WTC11 (cell line): ENCODE measurements at regions not wholly inside any gene's neighbourhood (a gene's known extent, or its start where the extent isn't known, plus 50 kb on each side); places are given as distances from the start of the nearest gene placed in this dataset.

Source experiments
- ATAC-seq: fragments of 200-7000 bp; cut with Tn5 transposase; 2 replicates; pipeline ENCODE4 v1.10.0; 2021; ENCODE audit warnings: mild to moderate bottlenecking, moderate library complexity
- CTCF ChIA-PET: fragments of 300-600 bp; sonication (Branson Sonifier 250); formaldehyde crosslinking; loops from one replicate; lab custom pipeline; 2021; ENCODE audit warnings: antibody characterized with exemption; lab: Charles Lee
- POLR2A ChIA-PET: fragments of 350-600 bp; sonication (Branson Sonifier 250); formaldehyde crosslinking; loops from one replicate; lab custom pipeline; 2021; ENCODE audit warnings: antibody characterized with exemption; lab: Charles Lee
- DNase-seq: peaks from one replicate; pipeline ENCODE4 v3.0.0; 2021; ENCODE audit warnings: low spot score
- H3K27ac Mint-ChIP-seq: 2 replicates; pipeline ENCODE4 v1.8.0; 2021; ENCODE audit warnings: mixed read lengths
- H3K27me3 Mint-ChIP-seq: 2 replicates; pipeline ENCODE4 v1.8.0; 2021; ENCODE audit warnings: low read depth, mild to moderate bottlenecking, moderate library complexity, mixed read lengths
- H3K36me3 Mint-ChIP-seq: 2 replicates; pipeline ENCODE4 v1.8.0; 2021; ENCODE audit warnings: mixed read lengths
- H3K4me1 Mint-ChIP-seq: 2 replicates; pipeline ENCODE4 v1.8.0; 2022; ENCODE audit warnings: mixed read lengths
- H3K4me3 Mint-ChIP-seq: 2 replicates; pipeline ENCODE4 v1.8.0; 2021; ENCODE audit warnings: mild to moderate bottlenecking, moderate library complexity, mixed read lengths
- H3K9me3 Mint-ChIP-seq: 2 replicates; pipeline ENCODE4 v1.8.0; 2021; ENCODE audit warnings: mixed read lengths
- CBFB ChIP-seq: sonication (generic); formaldehyde crosslinking; IDR thresholded peaks from 2 replicates; pipeline ENCODE4 v1.8.1; 2022; ENCODE audit warnings: mild to moderate bottlenecking, low read depth, missing genetic modification reagents
- CDX4 ChIP-seq: fragments of 250-450 bp; sonication (Bioruptor Pico); IDR thresholded peaks from 2 replicates; pipeline ENCODE4 v1.9.0; 2021; ENCODE audit warnings: moderate library complexity, mild to moderate bottlenecking, inconsistent platforms, borderline replicate concordance
- FOXJ3 ChIP-seq: sonication (generic); formaldehyde crosslinking; IDR thresholded peaks from 2 replicates; pipeline ENCODE4 v1.9.0; 2021; ENCODE audit warnings: missing genetic modification reagents, mild to moderate bottlenecking, borderline replicate concordance
- JUN ChIP-seq: sonication (generic); formaldehyde crosslinking; IDR thresholded peaks from 2 replicates; pipeline ENCODE4 v1.8.0; 2023; ENCODE audit warnings: mild to moderate bottlenecking, missing genetic modification reagents
- MLX ChIP-seq: sonication (generic); formaldehyde crosslinking; IDR thresholded peaks from 2 replicates; pipeline ENCODE4 v1.8.1; 2023; ENCODE audit warnings: mild to moderate bottlenecking, missing genetic modification reagents, moderate library complexity
- NFYB ChIP-seq: sonication (generic); formaldehyde crosslinking; conservative IDR thresholded peaks from 2 replicates; pipeline ENCODE4 v1.8.0; 2022; ENCODE audit warnings: low read depth, missing genetic modification reagents
- NR1H2 ChIP-seq: sonication (generic); formaldehyde crosslinking; IDR thresholded peaks from 2 replicates; pipeline ENCODE4 v1.9.0; 2021; ENCODE audit warnings: mild to moderate bottlenecking, moderate library complexity, missing genetic modification reagents
- RORB ChIP-seq: fragments of 250-450 bp; sonication (Bioruptor Pico); IDR thresholded peaks from 2 replicates; pipeline ENCODE4 v1.9.0; 2021; ENCODE audit warnings: mild to moderate bottlenecking
- SMAD4 ChIP-seq: sonication (generic); formaldehyde crosslinking; IDR thresholded peaks from 2 replicates; pipeline ENCODE4 v1.8.0; 2022; ENCODE audit warnings: mild to moderate bottlenecking, missing genetic modification reagents
- SOX15 ChIP-seq: fragments of 250-450 bp; sonication (Bioruptor Pico); IDR thresholded peaks from 2 replicates; pipeline ENCODE4 v1.9.0; 2021; ENCODE audit warnings: mild to moderate bottlenecking
- SP1 ChIP-seq: sonication (generic); formaldehyde crosslinking; conservative IDR thresholded peaks from 2 replicates; pipeline ENCODE4 v1.8.1; 2022; ENCODE audit warnings: missing genetic modification reagents
- TCF7 ChIP-seq: sonication (generic); formaldehyde crosslinking; IDR thresholded peaks from 2 replicates; pipeline ENCODE4 v1.8.0; 2022; ENCODE audit warnings: mild to moderate bottlenecking, low read depth, missing genetic modification reagents, moderate library complexity
- ZNF396 ChIP-seq: fragments of 250-450 bp; sonication (Bioruptor Pico); IDR thresholded peaks from 2 replicates; pipeline ENCODE4 v1.8.0; 2021; ENCODE audit warnings: mild to moderate bottlenecking, moderate library complexity, borderline replicate concordance
- ZNF512 ChIP-seq: sonication (generic); formaldehyde crosslinking; IDR thresholded peaks from 2 replicates; pipeline ENCODE4 v1.8.1; 2022; ENCODE audit warnings: missing genetic modification reagents, borderline replicate concordance
- ZNF671 ChIP-seq: fragments of 250-450 bp; sonication (Bioruptor Pico); IDR thresholded peaks from 2 replicates; pipeline ENCODE4 v1.8.0; 2021; ENCODE audit warnings: mild to moderate bottlenecking
- TF ChIP-seq, protein P1 (sequence below): sonication (generic); formaldehyde crosslinking; IDR thresholded peaks from 2 replicates; pipeline ENCODE4 v1.8.0; 2022; ENCODE audit warnings: missing genetic modification reagents
- TF ChIP-seq, protein P2 (sequence below): sonication (generic); formaldehyde crosslinking; conservative IDR thresholded peaks from 2 replicates; pipeline ENCODE4 v1.8.1; 2022; ENCODE audit warnings: mild to moderate bottlenecking, missing genetic modification reagents
- TF ChIP-seq, protein P3 (sequence below): sonication (generic); formaldehyde crosslinking; IDR thresholded peaks from 2 replicates; pipeline ENCODE4 v1.8.0; 2023; ENCODE audit warnings: missing genetic modification reagents, mild to moderate bottlenecking, borderline replicate concordance
- TF ChIP-seq, protein P4 (sequence below): fragments of 250-450 bp; sonication (Bioruptor Pico); IDR thresholded peaks from 2 replicates; pipeline ENCODE4 v1.9.0; 2021; ENCODE audit warnings: mild to moderate bottlenecking

GRCh38 chr5:145360936-145361335 is 474.2 kb downstream of the PRELID2 start:
- no peak overlapping the region for H3K27ac Mint-ChIP-seq
- no peaks in the 10 kb centered on the region for H3K4me1 Mint-ChIP-seq
- ATAC-seq (no peak), DNase-seq (no peak)
- TF ChIP-seq ZNF512 (CRISPR knock-in tag): no peak
- no peak for TF ChIP-seq SP1 (CRISPR knock-in tag)
- TF ChIP-seq CDX4 (CRISPR knock-in tag): no peak
- TF ChIP-seq JUN: no peak
- TF ChIP-seq TCF7 (CRISPR knock-in tag): no peak
- TF ChIP-seq, protein P1, sequence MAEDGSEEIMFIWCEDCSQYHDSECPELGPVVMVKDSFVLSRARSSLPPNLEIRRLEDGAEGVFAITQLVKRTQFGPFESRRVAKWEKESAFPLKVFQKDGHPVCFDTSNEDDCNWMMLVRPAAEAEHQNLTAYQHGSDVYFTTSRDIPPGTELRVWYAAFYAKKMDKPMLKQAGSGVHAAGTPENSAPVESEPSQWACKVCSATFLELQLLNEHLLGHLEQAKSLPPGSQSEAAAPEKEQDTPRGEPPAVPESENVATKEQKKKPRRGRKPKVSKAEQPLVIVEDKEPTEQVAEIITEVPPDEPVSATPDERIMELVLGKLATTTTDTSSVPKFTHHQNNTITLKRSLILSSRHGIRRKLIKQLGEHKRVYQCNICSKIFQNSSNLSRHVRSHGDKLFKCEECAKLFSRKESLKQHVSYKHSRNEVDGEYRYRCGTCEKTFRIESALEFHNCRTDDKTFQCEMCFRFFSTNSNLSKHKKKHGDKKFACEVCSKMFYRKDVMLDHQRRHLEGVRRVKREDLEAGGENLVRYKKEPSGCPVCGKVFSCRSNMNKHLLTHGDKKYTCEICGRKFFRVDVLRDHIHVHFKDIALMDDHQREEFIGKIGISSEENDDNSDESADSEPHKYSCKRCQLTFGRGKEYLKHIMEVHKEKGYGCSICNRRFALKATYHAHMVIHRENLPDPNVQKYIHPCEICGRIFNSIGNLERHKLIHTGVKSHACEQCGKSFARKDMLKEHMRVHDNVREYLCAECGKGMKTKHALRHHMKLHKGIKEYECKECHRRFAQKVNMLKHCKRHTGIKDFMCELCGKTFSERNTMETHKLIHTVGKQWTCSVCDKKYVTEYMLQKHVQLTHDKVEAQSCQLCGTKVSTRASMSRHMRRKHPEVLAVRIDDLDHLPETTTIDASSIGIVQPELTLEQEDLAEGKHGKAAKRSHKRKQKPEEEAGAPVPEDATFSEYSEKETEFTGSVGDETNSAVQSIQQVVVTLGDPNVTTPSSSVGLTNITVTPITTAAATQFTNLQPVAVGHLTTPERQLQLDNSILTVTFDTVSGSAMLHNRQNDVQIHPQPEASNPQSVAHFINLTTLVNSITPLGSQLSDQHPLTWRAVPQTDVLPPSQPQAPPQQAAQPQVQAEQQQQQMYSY (CRISPR knock-in tag): no peak
- no peak for TF ChIP-seq RORB (CRISPR knock-in tag)
- TF ChIP-seq FOXJ3: no peak
- TF ChIP-seq ZNF671 (CRISPR knock-in tag): no peak
- no peak for TF ChIP-seq SOX15
- TF ChIP-seq NFYB (CRISPR knock-in tag): no peak
- TF ChIP-seq SMAD4: no peak
- TF ChIP-seq, protein P2, sequence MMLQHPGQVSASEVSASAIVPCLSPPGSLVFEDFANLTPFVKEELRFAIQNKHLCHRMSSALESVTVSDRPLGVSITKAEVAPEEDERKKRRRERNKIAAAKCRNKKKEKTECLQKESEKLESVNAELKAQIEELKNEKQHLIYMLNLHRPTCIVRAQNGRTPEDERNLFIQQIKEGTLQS (CRISPR knock-in tag): no peak
- no peak for TF ChIP-seq CBFB
- no peak for TF ChIP-seq MLX (CRISPR knock-in tag)
- TF ChIP-seq ZNF396: no peak
- no peak for TF ChIP-seq NR1H2 (CRISPR knock-in tag)
- TF ChIP-seq, protein P3, sequence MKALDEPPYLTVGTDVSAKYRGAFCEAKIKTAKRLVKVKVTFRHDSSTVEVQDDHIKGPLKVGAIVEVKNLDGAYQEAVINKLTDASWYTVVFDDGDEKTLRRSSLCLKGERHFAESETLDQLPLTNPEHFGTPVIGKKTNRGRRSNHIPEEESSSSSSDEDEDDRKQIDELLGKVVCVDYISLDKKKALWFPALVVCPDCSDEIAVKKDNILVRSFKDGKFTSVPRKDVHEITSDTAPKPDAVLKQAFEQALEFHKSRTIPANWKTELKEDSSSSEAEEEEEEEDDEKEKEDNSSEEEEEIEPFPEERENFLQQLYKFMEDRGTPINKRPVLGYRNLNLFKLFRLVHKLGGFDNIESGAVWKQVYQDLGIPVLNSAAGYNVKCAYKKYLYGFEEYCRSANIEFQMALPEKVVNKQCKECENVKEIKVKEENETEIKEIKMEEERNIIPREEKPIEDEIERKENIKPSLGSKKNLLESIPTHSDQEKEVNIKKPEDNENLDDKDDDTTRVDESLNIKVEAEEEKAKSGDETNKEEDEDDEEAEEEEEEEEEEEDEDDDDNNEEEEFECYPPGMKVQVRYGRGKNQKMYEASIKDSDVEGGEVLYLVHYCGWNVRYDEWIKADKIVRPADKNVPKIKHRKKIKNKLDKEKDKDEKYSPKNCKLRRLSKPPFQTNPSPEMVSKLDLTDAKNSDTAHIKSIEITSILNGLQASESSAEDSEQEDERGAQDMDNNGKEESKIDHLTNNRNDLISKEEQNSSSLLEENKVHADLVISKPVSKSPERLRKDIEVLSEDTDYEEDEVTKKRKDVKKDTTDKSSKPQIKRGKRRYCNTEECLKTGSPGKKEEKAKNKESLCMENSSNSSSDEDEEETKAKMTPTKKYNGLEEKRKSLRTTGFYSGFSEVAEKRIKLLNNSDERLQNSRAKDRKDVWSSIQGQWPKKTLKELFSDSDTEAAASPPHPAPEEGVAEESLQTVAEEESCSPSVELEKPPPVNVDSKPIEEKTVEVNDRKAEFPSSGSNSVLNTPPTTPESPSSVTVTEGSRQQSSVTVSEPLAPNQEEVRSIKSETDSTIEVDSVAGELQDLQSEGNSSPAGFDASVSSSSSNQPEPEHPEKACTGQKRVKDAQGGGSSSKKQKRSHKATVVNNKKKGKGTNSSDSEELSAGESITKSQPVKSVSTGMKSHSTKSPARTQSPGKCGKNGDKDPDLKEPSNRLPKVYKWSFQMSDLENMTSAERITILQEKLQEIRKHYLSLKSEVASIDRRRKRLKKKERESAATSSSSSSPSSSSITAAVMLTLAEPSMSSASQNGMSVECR: no peak
- TF ChIP-seq, protein P4, sequence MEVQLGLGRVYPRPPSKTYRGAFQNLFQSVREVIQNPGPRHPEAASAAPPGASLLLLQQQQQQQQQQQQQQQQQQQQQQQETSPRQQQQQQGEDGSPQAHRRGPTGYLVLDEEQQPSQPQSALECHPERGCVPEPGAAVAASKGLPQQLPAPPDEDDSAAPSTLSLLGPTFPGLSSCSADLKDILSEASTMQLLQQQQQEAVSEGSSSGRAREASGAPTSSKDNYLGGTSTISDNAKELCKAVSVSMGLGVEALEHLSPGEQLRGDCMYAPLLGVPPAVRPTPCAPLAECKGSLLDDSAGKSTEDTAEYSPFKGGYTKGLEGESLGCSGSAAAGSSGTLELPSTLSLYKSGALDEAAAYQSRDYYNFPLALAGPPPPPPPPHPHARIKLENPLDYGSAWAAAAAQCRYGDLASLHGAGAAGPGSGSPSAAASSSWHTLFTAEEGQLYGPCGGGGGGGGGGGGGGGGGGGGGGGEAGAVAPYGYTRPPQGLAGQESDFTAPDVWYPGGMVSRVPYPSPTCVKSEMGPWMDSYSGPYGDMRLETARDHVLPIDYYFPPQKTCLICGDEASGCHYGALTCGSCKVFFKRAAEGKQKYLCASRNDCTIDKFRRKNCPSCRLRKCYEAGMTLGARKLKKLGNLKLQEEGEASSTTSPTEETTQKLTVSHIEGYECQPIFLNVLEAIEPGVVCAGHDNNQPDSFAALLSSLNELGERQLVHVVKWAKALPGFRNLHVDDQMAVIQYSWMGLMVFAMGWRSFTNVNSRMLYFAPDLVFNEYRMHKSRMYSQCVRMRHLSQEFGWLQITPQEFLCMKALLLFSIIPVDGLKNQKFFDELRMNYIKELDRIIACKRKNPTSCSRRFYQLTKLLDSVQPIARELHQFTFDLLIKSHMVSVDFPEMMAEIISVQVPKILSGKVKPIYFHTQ: no peak
- no peaks in the 10 kb centered on the region for H3K27me3 Mint-ChIP-seq
- no peak overlapping the region for H3K4me3 Mint-ChIP-seq
- peaks cover 6% of the 10 kb centered on the region; the same call in 1 of the 2 replicates for H3K36me3 Mint-ChIP-seq
- POLR2A ChIA-PET: no interaction called here
- peaks cover 15% of the 10 kb centered on the region for H3K9me3 Mint-ChIP-seq
- CTCF ChIA-PET: no interaction called here
